Stomach (tissue), 4 donors: ENCODE measurements at regions not wholly inside any gene's neighbourhood (a gene's known extent, or its start where the extent isn't known, plus 50 kb on each side); places are given as distances from the start of the nearest gene placed in this dataset.

Experiments used
- EP300 ChIP-seq: sonication (generic); formaldehyde crosslinking; IDR thresholded peaks from one replicate; pipeline ENCODE4 v1.6.1; 2017; ENCODE audit warnings: antibody characterized with exemption
- POLR2A ChIP-seq, 4 donors: fragments of 450-650 bp; IDR thresholded peaks; one replicate each; pipeline ENCODE4 v1.6.1; 2016; ENCODE audit warnings: antibody characterized with exemption in 4 of 4, control low read depth in 2 of 4, mild to moderate bottlenecking in 1 of 4, moderate library complexity in 1 of 4
- POLR2AphosphoS5 ChIP-seq, 3 donors: sonication (generic); formaldehyde crosslinking; IDR thresholded peaks; one replicate each; pipeline ENCODE4 v1.6.1; 2016; ENCODE audit warnings: antibody characterized with exemption in 3 of 3
- TF ChIP-seq, protein P1 (sequence below), 7 experiments: fragments of 450-650 bp in 4 of 7; fragments of 200-600 bp in 3 of 7; sonication (generic) in 3 of 7; IDR thresholded peaks; one replicate each; pipeline ENCODE4 v1.5.1; 2016 to 2019; ENCODE audit warnings: antibody characterized with exemption in 7 of 7, control low read depth in 2 of 7, mild to moderate bottlenecking in 1 of 7

- no peak for TF ChIP-seq EP300
- TF ChIP-seq POLR2AphosphoS5 (IDR thresholded peaks at IDR 0.05), result no peak
- TF ChIP-seq, protein P1, sequence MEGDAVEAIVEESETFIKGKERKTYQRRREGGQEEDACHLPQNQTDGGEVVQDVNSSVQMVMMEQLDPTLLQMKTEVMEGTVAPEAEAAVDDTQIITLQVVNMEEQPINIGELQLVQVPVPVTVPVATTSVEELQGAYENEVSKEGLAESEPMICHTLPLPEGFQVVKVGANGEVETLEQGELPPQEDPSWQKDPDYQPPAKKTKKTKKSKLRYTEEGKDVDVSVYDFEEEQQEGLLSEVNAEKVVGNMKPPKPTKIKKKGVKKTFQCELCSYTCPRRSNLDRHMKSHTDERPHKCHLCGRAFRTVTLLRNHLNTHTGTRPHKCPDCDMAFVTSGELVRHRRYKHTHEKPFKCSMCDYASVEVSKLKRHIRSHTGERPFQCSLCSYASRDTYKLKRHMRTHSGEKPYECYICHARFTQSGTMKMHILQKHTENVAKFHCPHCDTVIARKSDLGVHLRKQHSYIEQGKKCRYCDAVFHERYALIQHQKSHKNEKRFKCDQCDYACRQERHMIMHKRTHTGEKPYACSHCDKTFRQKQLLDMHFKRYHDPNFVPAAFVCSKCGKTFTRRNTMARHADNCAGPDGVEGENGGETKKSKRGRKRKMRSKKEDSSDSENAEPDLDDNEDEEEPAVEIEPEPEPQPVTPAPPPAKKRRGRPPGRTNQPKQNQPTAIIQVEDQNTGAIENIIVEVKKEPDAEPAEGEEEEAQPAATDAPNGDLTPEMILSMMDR (IDR thresholded peaks at IDR 0.05), result no peak
- no peak for TF ChIP-seq POLR2A (IDR thresholded peaks at IDR 0.05)
These were observed 219.7 kb downstream of the TMEM114 start for GRCh38 chr16:8370374-8371270.
